RWPE1 (cell line): ENCODE measurements at regions not wholly inside any gene's neighbourhood (a gene's known extent, or its start where the extent isn't known, plus 50 kb on each side); places are given as distances from the start of the nearest gene placed in this dataset.

Source experiments
- CTCF ChIA-PET: fragments of 350-600 bp; sonication (Branson Sonifier 250); formaldehyde crosslinking; extraction: SDS; loops from one replicate; lab custom pipeline; 2021; lab: Yijun Ruan, JAX
- POLR2A ChIA-PET: fragments of 400-600 bp; formaldehyde crosslinking; extraction: SDS; loops from one replicate; lab custom pipeline; 2020; ENCODE audit warnings: antibody characterized with exemption; ENCODE audit not compliant: low non-redundant PET; lab: Yijun Ruan, JAX
- DNase-seq: peaks from one replicate; pipeline ENCODE4 v3.0.0; 2012; ENCODE audit warnings: low spot score
- H3K27ac ChIP-seq: fragments of 450-650 bp; 2 replicates; pipeline ENCODE4 v1.5.1; 2017
- CTCF ChIP-seq: fragments of 450-650 bp; conservative IDR thresholded peaks from 2 replicates; pipeline ENCODE4 v1.5.1; 2017; ENCODE audit warnings: low read depth, mild to moderate bottlenecking

GRCh38 chr13:84684048-84684662 lies 801.9 kb upstream of the SLITRK1 start:
- DNase-seq: no peak
- CTCF ChIA-PET: no interaction called here
- H3K27ac ChIP-seq: no peak overlapping the region
- no peak for TF ChIP-seq CTCF
- POLR2A ChIA-PET: no interaction called here

GRCh38 chr13:84683448-84683847 lies 801.2 kb upstream of the SLITRK1 start:
- ChIA-PET CTCF (no interaction called here), POLR2A (no interaction called here)
- DNase-seq: no peak
- TF ChIP-seq CTCF: no peak
- H3K27ac ChIP-seq: no peak overlapping the region

- ChIA-PET POLR2A (no interaction called here), CTCF (no interaction called here)
- DNase-seq: no peak
- no peak for TF ChIP-seq CTCF
- no peak overlapping the region for H3K27ac ChIP-seq
Observed at GRCh38 chr13:84677836-84678235, 795.6 kb upstream of the SLITRK1 start.

- no peak for DNase-seq
- H3K27ac ChIP-seq: no peak overlapping the region
- ChIA-PET POLR2A (no interaction called here), CTCF (no interaction called here)
- no peak for TF ChIP-seq CTCF
Observed at GRCh38 chr13:84672616-84673015, 790.3 kb upstream of the SLITRK1 start.

GRCh38 chr13:84670245-84670644 lies 788.0 kb upstream of the SLITRK1 start:
- CTCF ChIA-PET: no interaction called here
- no peak for DNase-seq
- POLR2A ChIA-PET: no interaction called here
- no peak for TF ChIP-seq CTCF
- H3K27ac ChIP-seq: no peak overlapping the region

GRCh38 chr13:84668637-84669036 lies 786.4 kb upstream of the SLITRK1 start:
- no peak for TF ChIP-seq CTCF
- DNase-seq: no peak
- ChIA-PET POLR2A (no interaction called here), CTCF (no interaction called here)
- no peak overlapping the region for H3K27ac ChIP-seq
